GM20000 (cell line): ENCODE measurements at regions not wholly inside any gene's neighbourhood (a gene's known extent, or its start where the extent isn't known, plus 50 kb on each side); places are given as distances from the start of the nearest gene placed in this dataset.
A peak's percentile ranks its signal among the peaks of the same experiment; 100 is the strongest.

Experiments
- DNase-seq: peaks from one replicate; pipeline ENCODE4 v3.0.0; 2012; ENCODE audit warnings: low spot score
- CTCF ChIP-seq: IDR thresholded peaks from 2 replicates; pipeline ENCODE4 v1.5.1; 2012; ENCODE audit warnings: mild to moderate bottlenecking, control low read depth; ENCODE audit errors: extremely low read depth, missing control alignments

- no peak for DNase-seq
- TF ChIP-seq CTCF = no peak
These were observed 305.0 kb upstream of the ERBB4 start for GRCh38 chr2:212843409-212844199.

GRCh38 chr2:212842544-212843185 is 304.1 kb upstream of the ERBB4 start:
- no peak for TF ChIP-seq CTCF
- DNase-seq = no peak

GRCh38 chr2:212841460-212841859 is 302.9 kb upstream of the ERBB4 start:
- DNase-seq = no peak
- no peak for TF ChIP-seq CTCF

GRCh38 chr2:212832211-212833195 is 293.9 kb upstream of the ERBB4 start:
- peak; percentile 20 for DNase-seq
- no peak for TF ChIP-seq CTCF

- DNase-seq = peak; percentile 14
- TF ChIP-seq CTCF = no peak
These were observed 293.1 kb upstream of the ERBB4 start for GRCh38 chr2:212831671-212832199.

- TF ChIP-seq CTCF = no peak
- DNase-seq = no peak
These were observed 277.7 kb upstream of the ERBB4 start for GRCh38 chr2:212816267-212816666.

- no peak for DNase-seq
- TF ChIP-seq CTCF = no peak
These were observed 276.9 kb upstream of the ERBB4 start for GRCh38 chr2:212815453-212815852.
